ENCODE measurements at regions not wholly inside any gene's neighbourhood (a gene's known extent, or its start where the extent isn't known, plus 50 kb on each side); places are given as distances from the start of the nearest gene placed in this dataset.
A peak's percentile ranks its signal among the peaks of the same experiment; 100 is the strongest.

DNA sequence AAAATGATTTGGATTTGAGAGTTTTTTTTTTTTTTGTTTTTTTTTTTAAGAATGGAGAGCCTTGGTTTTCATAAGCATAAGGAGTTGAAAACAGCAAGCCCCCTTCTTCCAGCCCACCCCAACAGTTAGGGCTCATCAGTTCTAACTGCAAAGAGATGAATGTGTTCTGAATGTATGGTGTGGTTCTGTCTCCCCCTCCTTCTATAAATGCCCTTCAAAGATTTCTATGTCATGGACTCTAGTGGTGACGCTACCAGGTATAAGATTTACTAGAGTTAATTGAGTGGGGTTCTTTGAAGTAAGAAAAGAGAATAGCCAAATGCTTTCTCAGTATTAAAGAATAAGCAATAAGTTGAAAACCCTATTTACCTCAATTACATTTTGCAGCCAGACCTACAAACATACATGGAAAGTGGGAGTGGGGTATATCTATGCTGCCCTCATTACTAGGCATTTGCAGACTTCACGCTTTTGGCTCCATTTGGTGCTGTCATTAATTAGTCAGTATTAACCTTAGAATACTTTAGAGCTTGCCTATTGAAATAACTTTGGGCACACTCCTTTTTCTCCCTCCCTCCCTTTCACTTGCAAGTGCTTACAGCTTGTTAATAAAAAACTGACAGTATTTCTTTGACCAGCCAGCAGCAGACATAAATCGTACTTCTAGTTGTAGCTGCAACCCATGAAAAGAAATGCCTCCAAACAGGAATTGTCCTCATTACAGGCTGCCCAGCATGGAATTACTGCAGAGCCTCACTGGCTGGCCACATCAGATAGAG, 667.2 kb upstream of the ZNF608 start:
- Histone ChIP-seq H3K9me3 (ENCODE audit: control insufficient read depth, low read length) (no peaks in the 10 kb centered on the region), H3K36me3 (ENCODE audit: control insufficient read depth, insufficient read depth, low read length) (no peaks in the 10 kb centered on the region), H3K4me1 (ENCODE audit: control insufficient read depth, insufficient read depth, low read length, poor library complexity, severe bottlenecking) (peaks cover 52% of the 10 kb centered on the region), H3K27ac (ENCODE audit: low read depth, low read length, severe bottlenecking) (peak overlapping the region; percentile 80), H3K4me3 (ENCODE audit: extremely low read depth, insufficient read depth, low read length, poor library complexity, severe bottlenecking) (no peak overlapping the region)
- WGBS, 2 experiments (ENCODE audit: insufficient coverage in 2 of 2) = 38 to 83% methylated on average over 1 of the region's 3 CpGs

DNA sequence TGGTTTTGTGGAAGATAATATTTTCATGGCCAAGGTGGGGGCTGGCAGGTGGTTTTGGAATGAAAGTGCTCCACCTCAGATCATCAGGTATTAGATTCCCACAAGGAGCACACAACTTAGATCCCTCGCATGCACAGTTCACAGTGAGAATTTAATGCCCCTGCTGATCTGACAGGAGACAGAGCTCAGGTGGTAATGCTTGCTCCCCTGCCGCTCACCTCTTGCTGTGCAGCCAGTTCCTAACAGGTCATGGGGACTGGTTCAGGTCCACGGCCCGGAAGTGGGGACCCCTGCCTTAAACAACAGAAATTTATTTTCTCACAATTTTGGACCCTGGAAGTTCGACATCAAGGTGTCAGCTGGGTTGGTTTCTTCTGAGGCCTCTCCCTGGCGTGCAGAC, 668.7 kb upstream of the ZNF608 start:
- Histone ChIP-seq H3K9me3 (ENCODE audit: control insufficient read depth, low read length) (no peaks in the 10 kb centered on the region), H3K4me3 (ENCODE audit: extremely low read depth, insufficient read depth, low read length, poor library complexity, severe bottlenecking) (no peak overlapping the region), H3K36me3 (ENCODE audit: control insufficient read depth, insufficient read depth, low read length) (no peaks in the 10 kb centered on the region), H3K4me1 (ENCODE audit: control insufficient read depth, insufficient read depth, low read length, poor library complexity, severe bottlenecking) (peaks cover 38% of the 10 kb centered on the region), H3K27ac (ENCODE audit: low read depth, low read length, severe bottlenecking) (no peak overlapping the region)
- WGBS, 2 experiments (ENCODE audit: insufficient coverage in 2 of 2) = 87 to 89% methylated on average over 6 of the region's 6 CpGs

DNA sequence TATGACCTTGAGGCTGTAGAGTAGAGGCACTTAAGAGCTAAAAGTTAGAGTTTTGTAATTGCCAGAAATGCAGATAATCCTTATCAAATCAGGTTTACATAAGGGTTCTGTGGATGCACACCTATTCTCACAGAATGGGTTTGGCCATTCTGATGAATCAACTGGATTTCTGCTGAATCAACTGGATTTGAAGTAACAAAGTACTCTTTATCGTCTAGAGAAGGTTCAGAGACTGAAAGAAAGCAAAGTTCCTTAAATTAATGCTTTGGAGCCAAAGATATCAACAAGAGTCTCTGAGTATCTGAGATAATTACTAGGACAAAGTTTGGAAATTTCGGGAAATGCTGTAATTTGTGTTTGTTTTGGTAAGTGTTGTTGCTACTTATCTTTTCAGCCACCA, 669.6 kb upstream of the ZNF608 start:
- no peak overlapping the region for H3K27ac ChIP-seq (ENCODE audit: low read depth, low read length, severe bottlenecking)
- WGBS, 2 experiments (ENCODE audit: insufficient coverage in 2 of 2) = 100% methylated on average over 1 of the region's 2 CpGs
- H3K36me3 ChIP-seq (ENCODE audit: control insufficient read depth, insufficient read depth, low read length) = no peaks in the 10 kb centered on the region
- no peak overlapping the region for H3K4me3 ChIP-seq (ENCODE audit: extremely low read depth, insufficient read depth, low read length, poor library complexity, severe bottlenecking)
- no peaks in the 10 kb centered on the region for H3K9me3 ChIP-seq (ENCODE audit: control insufficient read depth, low read length)
- H3K4me1 ChIP-seq (ENCODE audit: control insufficient read depth, insufficient read depth, low read length, poor library complexity, severe bottlenecking) = peaks cover 29% of the 10 kb centered on the region

DNA sequence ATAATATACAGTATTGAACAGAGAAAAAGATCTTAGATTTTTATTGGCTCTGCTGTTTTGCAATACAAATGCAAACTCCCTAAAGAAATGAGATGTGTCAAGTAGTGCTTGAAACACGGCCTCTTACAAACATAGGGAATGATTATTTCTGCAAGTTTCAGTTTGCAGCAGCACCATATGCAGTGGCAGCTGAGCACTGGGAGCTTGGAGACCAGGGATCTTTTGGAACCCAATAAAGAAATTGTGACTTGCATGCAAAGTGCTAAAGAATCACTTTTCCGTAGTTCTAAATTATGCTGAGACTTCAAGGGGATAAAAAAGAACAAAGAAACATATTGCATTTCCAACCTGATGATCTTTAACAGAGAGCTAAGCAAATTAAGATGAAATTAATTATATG, 674.6 kb upstream of the ZNF608 start:
- WGBS, 2 experiments (ENCODE audit: insufficient coverage in 2 of 2) = 78% methylated on average over 1 of the region's 2 CpGs; no CpG with 5 or more reads in 1 of the 2 experiments
- no peak overlapping the region for H3K4me3 ChIP-seq (ENCODE audit: extremely low read depth, insufficient read depth, low read length, poor library complexity, severe bottlenecking)
- no peaks in the 10 kb centered on the region for H3K9me3 ChIP-seq (ENCODE audit: control insufficient read depth, low read length)
- H3K4me1 ChIP-seq (ENCODE audit: control insufficient read depth, insufficient read depth, low read length, poor library complexity, severe bottlenecking) = no peaks in the 10 kb centered on the region
- no peak overlapping the region for H3K27ac ChIP-seq (ENCODE audit: low read depth, low read length, severe bottlenecking)
- H3K36me3 ChIP-seq (ENCODE audit: control insufficient read depth, insufficient read depth, low read length) = no peaks in the 10 kb centered on the region

DNA sequence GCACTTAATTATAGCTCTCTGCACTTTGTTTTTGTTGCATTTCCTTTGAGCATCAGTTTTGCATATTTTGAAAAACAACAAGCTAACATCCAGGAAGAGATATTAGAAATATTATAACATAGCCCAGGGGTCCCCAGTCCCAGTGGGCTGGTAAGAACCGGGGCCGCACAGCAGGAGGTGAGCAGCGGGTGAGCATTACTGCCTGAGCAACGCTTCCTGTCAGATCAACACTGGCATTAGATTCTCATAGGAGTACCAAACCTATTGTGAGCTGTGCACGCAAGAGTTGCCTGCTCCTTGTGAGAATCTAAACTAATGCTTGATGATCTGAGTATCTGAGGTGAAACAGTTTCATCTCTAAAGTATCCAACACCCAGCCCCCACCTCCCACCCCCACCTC, 675.9 kb upstream of the ZNF608 start:
- H3K36me3 ChIP-seq (ENCODE audit: control insufficient read depth, insufficient read depth, low read length) = no peaks in the 10 kb centered on the region
- no peak overlapping the region for H3K4me3 ChIP-seq (ENCODE audit: extremely low read depth, insufficient read depth, low read length, poor library complexity, severe bottlenecking)
- H3K4me1 ChIP-seq (ENCODE audit: control insufficient read depth, insufficient read depth, low read length, poor library complexity, severe bottlenecking) = no peaks in the 10 kb centered on the region
- H3K27ac ChIP-seq (ENCODE audit: low read depth, low read length, severe bottlenecking) = no peak overlapping the region
- H3K9me3 ChIP-seq (ENCODE audit: control insufficient read depth, low read length) = no peaks in the 10 kb centered on the region
- 49 to 73% methylated on average over 4 of the region's 5 CpGs for WGBS, 2 experiments (ENCODE audit: insufficient coverage in 2 of 2)

DNA sequence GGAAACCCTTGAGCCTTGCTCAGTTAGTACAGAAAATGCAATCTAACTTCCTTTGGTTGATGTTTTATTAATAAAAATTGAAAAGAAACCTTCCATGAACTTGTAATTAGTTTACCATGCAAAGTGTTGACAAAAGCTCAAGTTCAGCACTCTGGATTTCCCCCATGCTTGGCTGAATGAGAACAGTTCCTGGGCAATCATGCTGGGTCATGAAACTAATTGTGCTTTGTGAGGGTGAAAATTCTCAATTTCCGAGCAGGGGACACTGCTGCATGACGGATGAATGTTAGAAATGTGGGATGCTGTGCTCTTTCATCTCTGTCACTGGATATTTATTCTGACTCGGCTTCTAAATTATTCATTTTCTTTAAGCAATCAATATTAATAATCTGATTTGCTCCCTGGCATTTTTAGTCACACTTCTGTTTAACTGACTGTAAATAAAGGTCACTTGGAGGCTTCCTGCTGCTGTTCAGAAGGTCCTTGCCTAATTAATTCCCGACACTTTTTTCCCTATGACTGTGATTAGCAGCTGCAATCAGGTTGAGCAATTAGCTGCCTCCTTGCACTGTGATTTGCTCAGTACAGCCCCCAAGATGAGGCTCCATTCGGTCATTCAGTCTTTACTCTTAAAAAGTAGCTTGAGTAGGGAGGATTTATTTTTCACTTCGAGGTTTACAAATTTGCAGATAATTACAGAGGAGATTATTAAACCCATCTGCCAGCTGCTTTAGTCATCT, 678.1 kb upstream of the ZNF608 start:
- Histone ChIP-seq H3K4me3 (ENCODE audit: extremely low read depth, insufficient read depth, low read length, poor library complexity, severe bottlenecking) (no peak overlapping the region), H3K27ac (ENCODE audit: low read depth, low read length, severe bottlenecking) (no peak overlapping the region), H3K4me1 (ENCODE audit: control insufficient read depth, insufficient read depth, low read length, poor library complexity, severe bottlenecking) (no peaks in the 10 kb centered on the region), H3K9me3 (ENCODE audit: control insufficient read depth, low read length) (no peaks in the 10 kb centered on the region), H3K36me3 (ENCODE audit: control insufficient read depth, insufficient read depth, low read length) (no peaks in the 10 kb centered on the region)
- WGBS, 2 experiments (ENCODE audit: insufficient coverage in 2 of 2) = 71 to 83% methylated on average over 1 to 3 of the region's 6 CpGs

DNA sequence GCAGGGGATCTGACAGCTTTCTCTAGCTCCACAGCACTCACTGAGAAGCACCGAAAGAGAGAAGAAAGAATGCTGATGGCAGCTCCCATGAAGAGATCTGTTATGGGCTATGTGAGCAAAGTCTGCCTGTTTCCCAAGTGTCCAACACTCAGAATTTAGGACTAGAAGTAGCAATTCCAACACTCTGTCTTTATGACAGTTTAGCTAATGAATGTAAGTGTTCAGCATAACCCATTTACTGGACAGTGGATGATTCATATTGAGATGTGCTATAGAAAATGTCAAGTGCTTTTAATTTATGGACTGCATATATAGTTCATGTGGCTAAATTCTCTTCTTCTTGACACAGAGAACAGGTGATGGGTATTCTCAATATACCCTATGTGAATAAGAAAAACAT, 683.1 kb upstream of the ZNF608 start:
- Histone ChIP-seq H3K9me3 (ENCODE audit: control insufficient read depth, low read length) (no peaks in the 10 kb centered on the region), H3K36me3 (ENCODE audit: control insufficient read depth, insufficient read depth, low read length) (no peaks in the 10 kb centered on the region), H3K4me1 (ENCODE audit: control insufficient read depth, insufficient read depth, low read length, poor library complexity, severe bottlenecking) (no peaks in the 10 kb centered on the region), H3K4me3 (ENCODE audit: extremely low read depth, insufficient read depth, low read length, poor library complexity, severe bottlenecking) (no peak overlapping the region), H3K27ac (ENCODE audit: low read depth, low read length, severe bottlenecking) (no peak overlapping the region)
- 80 to 83% methylated on average over 1 of the region's 1 CpG for WGBS, 2 experiments (ENCODE audit: insufficient coverage in 2 of 2)

DNA sequence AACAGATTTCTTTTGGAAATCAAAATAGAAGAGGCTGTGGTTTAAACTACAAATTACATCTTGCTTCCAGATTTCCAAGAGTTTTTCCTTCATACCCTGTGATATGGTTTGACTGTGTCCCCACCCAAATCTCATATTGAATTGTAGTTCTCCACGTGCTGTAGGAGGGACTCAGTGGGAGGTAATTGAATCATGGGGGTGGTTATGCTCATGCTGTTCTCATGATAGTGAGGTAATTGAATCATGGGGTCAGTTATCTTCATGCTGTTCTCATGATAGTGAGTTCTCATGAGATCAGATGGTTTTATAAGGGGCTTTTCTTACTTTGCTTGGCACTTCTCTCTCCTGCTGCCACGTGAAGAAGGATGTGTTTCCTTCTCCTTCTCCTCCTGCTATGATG, 687.0 kb upstream of the ZNF608 start:
- H3K27ac ChIP-seq (ENCODE audit: low read depth, low read length, severe bottlenecking) = no peak overlapping the region
- no peak overlapping the region for H3K4me3 ChIP-seq (ENCODE audit: extremely low read depth, insufficient read depth, low read length, poor library complexity, severe bottlenecking)
- 67% methylated on average over 1 of the region's 2 CpGs; no CpG with 5 or more reads in 1 of the 2 experiments for WGBS, 2 experiments (ENCODE audit: insufficient coverage in 2 of 2)
- no peaks in the 10 kb centered on the region for H3K4me1 ChIP-seq (ENCODE audit: control insufficient read depth, insufficient read depth, low read length, poor library complexity, severe bottlenecking)
- H3K9me3 ChIP-seq (ENCODE audit: control insufficient read depth, low read length) = no peaks in the 10 kb centered on the region
- no peaks in the 10 kb centered on the region for H3K36me3 ChIP-seq (ENCODE audit: control insufficient read depth, insufficient read depth, low read length)

DNA sequence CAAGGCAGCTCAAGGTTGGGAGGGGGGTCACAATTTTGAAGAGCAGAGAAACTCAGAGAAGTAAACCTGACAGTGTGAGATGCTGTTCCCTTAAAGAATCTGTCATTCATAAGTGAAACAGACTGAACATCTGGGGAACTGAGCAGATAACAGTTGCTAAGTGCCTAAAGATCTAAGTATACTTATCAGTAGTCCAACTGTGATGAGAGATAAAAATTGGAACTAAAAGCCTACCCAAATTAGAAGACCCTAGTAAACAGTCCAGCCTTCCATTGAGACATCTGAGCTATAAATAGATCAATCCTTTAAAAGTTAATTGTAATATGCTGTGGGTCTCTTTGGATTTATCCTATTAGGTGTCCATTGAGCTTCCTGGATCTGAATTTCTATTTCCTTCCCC, 692.8 kb upstream of the ZNF608 start:
- no peaks in the 10 kb centered on the region for H3K9me3 ChIP-seq (ENCODE audit: control insufficient read depth, low read length)
- peak overlapping the region; percentile 41 for H3K27ac ChIP-seq (ENCODE audit: low read depth, low read length, severe bottlenecking)
- H3K4me1 ChIP-seq (ENCODE audit: control insufficient read depth, insufficient read depth, low read length, poor library complexity, severe bottlenecking) = no peaks in the 10 kb centered on the region
- H3K4me3 ChIP-seq (ENCODE audit: extremely low read depth, insufficient read depth, low read length, poor library complexity, severe bottlenecking) = no peak overlapping the region
- H3K36me3 ChIP-seq (ENCODE audit: control insufficient read depth, insufficient read depth, low read length) = no peaks in the 10 kb centered on the region

DNA sequence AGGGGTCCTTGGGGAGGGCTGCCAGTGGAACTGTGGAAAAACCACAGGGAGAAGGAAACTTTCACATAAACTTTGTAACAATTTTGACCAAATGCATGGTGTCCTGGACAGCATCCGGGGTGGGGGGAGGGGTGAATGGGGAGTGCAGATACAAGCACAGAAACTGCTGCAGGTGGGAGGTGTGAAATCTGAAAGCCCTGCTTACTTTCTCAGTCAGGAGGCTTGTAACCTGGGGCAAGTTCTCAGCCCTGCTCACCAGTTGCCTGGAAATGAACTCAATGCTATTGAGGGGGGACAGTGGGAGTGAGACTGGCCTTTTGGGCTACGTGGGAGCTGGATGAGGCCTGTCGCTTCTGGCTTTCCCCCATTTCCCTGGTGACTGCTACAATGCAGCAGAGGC, 694.5 kb upstream of the ZNF608 start:
- H3K4me3 ChIP-seq (ENCODE audit: extremely low read depth, insufficient read depth, low read length, poor library complexity, severe bottlenecking) = no peak overlapping the region
- no peak overlapping the region for H3K27ac ChIP-seq (ENCODE audit: low read depth, low read length, severe bottlenecking)
- 92 to 100% methylated on average over 2 to 3 of the region's 3 CpGs for WGBS, 2 experiments (ENCODE audit: insufficient coverage in 2 of 2)
- no peaks in the 10 kb centered on the region for H3K36me3 ChIP-seq (ENCODE audit: control insufficient read depth, insufficient read depth, low read length)
- peaks cover 8% of the 10 kb centered on the region for H3K9me3 ChIP-seq (ENCODE audit: control insufficient read depth, low read length)
- no peaks in the 10 kb centered on the region for H3K4me1 ChIP-seq (ENCODE audit: control insufficient read depth, insufficient read depth, low read length, poor library complexity, severe bottlenecking)

DNA sequence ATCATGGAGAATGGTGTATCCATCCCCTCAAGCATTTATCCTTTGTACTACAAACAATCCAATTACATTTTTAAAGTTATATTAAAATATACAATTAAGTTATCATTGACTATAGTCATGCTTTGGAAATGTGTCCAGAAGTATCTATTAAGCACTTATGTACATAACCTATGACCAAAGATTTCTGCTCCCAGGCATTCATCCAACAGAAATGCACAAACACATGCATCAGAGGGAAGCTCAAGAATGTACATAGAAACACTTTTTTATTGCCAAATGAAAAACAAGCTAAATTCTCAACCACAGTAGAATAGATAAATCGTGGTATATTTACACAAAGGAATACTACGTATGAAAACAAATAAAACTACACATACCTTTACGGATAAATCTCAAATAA, 700.5 kb upstream of the ZNF608 start:
- Histone ChIP-seq H3K4me1 (ENCODE audit: control insufficient read depth, insufficient read depth, low read length, poor library complexity, severe bottlenecking) (no peaks in the 10 kb centered on the region), H3K4me3 (ENCODE audit: extremely low read depth, insufficient read depth, low read length, poor library complexity, severe bottlenecking) (no peak overlapping the region), H3K9me3 (ENCODE audit: control insufficient read depth, low read length) (peaks cover 8% of the 10 kb centered on the region), H3K27ac (ENCODE audit: low read depth, low read length, severe bottlenecking) (no peak overlapping the region), H3K36me3 (ENCODE audit: control insufficient read depth, insufficient read depth, low read length) (no peaks in the 10 kb centered on the region)
- whole genome bisulfite sequencing, 2 experiments (ENCODE audit: insufficient coverage in 2 of 2) = no CpG with 5 or more reads among the region's 3 CpGs

Measured in mesodermal cell (in vitro differentiated cells).